GM21576 (cell line): ENCODE measurements at regions not wholly inside any gene's neighbourhood (a gene's known extent, or its start where the extent isn't known, plus 50 kb on each side); places are given as distances from the start of the nearest gene placed in this dataset.
"Not testable (repeated sequence)": the region's sequence is repeated elsewhere in the genome, so short reads cannot be mapped to it uniquely, and the experiment has no call there.

Experiments used
- ATAC-seq: cut with Tn5 transposase; IDR thresholded peaks from one replicate; pipeline ENCODE4 v1.9.1; 2021; ENCODE audit warnings: mild to moderate bottlenecking, moderate library complexity; ENCODE audit not compliant: unreplicated experiment

DNA sequence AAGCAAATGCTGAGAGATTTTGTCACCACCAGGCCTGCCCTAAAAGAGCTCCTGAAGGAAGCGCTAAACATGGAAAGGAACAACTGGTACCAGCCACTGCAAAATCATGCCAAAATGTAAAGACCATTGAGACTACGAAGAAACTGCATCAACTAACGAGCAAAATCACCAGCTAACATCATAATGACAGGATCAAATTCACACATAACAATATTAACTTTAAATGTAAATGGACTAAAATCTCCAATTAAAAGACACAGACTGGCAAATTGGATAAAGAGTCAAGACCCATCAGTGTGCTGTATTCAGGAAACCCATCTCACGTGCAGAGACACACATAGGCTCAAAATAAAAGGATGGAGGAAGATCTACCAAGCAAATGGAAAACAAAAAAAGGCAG, 702.7 kb upstream of the INTU start:
- ATAC-seq = not testable (repeated sequence)

DNA sequence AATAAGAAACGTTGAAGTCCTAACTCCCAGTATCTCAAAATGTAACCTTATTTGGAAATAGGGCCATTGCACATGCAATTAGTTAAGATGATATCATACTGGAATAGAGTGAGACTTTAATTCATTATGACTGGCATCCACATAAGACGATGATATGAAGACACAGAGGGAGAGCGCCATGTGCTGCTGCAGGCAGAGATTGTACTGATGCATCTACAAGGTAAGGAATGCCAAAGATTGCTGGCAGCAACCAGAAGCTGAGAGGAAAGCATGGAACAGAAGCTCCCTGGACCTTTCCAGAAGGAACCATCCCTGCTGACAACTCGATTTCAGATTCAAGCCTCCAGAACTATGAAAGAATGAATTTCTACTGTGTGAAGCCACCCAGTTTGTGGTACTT, 697.0 kb upstream of the INTU start:
- no peak for ATAC-seq

DNA sequence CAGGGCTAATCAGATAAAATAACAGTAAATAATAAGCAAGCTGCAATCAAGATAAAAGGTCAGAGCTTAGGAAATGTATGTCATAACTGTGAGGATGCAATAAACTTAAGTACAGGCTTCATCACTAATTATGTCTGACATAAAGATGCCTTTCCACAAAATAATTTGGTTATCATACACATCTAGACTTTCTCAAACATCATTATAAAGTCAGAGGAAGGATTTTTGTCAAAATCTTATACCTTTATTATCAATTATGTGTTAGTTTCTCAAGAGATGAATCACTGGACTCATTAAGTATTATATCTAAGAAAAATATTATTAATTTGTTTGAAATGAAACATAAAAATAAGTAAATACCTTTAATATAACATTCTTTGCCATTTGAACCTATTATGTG, 695.4 kb upstream of the INTU start:
- no peak for ATAC-seq

DNA sequence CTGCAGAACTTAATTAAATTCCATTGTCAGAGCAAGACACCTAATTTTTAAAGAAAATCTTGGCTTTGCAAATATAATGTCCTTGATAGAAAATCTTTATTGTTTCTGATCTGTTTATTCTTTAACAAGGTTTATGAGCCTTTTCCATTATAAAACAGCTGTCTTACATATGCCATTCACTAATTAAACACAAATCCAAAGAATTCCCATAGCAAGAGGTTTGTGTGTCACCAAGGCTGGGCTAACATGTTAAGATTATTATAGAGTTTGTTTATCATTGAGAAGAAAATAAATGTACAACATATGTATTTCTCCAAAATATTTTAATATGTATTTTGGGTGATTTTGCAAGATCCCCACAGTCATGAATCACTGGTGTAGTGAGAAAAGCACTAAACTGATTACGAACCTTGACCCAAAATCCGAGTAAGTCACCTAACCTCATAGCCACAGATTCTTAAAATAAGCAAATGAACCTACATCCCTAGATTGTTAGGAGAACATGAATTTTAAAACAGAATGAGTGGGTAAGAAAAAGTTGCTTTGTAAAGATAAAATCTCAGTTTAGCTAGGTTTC, 694.8 kb upstream of the INTU start:
- no peak for ATAC-seq

DNA sequence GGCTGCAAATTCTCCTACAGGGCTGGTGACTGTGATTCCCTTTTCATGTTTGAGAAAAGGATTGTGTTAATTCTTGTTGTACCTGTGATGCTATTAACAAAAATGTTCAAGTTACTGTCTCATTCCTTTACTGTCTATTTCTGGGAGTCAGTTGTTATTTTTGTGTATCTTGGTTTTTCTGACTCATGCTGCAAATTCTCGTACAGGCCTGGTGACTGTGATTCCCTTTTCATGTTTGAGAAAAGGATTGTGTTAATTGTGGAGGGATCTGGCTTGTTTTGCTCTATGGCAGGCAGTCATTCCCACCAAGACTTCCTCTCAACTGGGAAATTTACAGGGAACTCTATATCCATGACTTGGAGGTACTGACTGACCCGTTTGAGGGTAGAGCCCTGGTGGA, 693.4 kb upstream of the INTU start:
- ATAC-seq = no peak

DNA sequence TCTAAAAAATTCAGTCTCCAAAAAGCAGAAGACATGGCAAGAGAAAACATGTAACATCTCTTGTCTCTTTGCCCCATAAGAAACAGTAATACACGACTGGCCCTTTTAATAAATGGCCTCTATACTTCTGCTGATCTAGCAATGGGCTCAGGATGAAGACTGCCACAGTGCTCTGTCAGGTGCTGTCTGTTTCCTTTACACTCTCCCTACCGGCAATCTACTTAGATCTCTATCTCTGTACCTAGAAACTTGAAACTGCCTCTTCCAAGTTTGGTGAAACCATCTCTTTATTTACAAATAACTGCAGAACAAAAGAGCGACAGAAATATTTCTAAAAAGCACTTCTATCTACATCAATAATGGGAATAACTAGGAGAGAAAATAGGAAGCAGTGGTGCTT, 685.2 kb upstream of the INTU start:
- no peak for ATAC-seq

DNA sequence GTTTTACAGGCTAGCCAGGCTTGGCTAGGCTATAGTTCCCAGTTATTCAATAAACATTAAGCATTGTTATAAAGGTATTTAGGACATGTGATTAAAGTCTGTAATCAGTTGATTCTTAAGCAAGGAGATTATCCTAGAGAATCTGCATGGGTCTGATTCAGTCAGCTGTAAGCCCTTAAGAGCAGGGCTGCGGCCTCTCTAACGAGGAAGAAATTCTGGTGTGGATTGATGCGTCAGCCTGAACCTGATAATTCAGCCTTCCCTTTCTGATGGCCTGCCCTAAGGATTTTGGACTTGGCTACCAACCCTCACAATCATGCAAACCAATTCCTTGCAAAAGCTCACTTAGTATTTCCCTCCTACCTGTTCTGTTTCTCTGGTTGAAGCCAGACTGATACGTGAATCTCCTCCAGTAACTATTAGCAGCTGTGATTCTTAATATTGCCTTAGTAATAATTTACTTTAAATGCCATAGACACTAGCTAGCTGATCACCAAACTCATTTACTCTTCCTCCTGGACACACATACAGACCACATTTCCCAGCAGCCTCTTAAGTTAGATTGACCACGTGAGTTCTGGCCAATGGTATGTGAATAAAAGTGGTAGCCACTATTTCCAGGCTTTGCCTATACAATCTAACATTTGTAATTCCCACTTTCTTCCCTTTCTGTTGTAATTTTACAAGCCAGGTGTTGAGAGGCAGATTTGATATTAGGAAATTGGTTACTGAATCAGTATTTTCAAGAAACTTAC, 678.0 kb upstream of the INTU start:
- no peak for ATAC-seq

DNA sequence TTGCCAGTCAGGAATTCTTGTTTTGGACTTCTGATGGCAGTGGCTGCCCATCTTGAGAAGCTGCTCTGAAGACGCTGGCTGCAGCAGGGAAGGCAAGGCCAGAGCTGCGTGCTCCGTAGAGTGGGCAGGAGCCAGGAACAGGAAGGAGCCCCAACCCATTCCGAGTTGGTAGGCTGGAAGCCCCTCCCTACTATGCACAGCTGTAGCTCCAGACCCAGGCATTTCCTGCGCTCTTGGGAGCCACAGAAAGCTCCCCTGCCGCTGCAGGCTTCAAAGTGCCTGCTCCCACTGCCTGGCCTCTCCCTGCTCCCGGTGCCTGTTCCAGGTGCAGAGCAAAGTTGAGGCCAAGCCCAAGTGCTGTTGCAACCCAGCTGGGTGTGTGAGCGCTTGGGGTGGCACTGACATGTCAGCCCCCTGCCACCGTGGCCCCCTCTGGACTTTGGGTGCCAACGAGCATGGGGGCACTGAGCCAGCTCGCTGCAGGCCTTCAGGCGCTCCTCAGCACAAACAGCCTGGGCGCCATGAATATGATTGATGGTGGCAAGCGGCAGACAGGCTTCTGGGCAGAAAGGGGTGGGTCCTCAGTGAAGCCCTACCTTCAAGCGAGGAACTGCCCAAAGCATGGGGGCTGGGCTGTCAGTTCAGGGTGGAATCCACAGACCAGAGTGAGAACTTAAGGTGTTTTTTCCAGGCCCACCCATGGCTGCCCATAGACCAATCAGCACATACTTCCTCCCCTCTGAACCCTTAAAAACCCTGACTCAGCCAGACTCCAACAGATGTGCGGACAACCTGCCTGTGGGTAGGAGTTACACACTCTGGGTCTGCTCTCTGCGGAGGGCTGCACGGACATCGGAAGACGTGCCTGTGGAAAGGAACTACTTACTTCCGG, 677.2 kb upstream of the INTU start:
- ATAC-seq = no peak

DNA sequence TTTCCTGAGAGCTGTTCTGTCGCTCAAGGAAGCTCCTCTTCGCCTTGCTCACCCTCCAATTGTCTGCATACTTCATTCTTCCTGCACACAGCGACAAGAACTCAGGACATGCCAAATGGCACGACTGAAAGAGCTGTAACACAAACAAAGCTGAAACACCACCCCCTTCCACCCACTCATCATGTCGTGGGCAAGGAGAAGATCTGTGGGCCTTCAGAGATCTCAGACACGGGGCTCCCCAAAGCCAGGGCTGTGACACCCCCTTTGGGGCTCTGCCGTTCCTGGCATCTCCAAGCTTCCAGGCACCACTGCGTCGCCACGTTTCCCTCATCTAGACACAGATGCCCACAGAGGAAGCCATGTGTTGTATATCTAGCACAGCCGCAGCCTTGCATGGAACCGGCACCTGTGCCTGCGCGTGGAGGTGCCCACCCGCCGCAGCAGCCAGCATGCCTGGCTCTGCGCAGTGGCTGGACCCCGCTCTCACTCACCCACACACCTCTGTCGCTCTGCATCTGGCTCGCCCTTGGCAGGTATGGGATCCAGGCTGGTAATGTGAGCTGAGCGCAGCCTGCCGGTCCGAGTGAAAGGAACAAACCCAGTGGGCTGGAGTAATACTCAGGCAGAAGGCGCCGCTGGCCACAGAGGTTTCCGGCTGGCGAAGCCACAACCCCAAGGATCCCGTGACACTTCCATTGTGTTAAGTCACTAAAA, 676.4 kb upstream of the INTU start:
- ATAC-seq = no peak

DNA sequence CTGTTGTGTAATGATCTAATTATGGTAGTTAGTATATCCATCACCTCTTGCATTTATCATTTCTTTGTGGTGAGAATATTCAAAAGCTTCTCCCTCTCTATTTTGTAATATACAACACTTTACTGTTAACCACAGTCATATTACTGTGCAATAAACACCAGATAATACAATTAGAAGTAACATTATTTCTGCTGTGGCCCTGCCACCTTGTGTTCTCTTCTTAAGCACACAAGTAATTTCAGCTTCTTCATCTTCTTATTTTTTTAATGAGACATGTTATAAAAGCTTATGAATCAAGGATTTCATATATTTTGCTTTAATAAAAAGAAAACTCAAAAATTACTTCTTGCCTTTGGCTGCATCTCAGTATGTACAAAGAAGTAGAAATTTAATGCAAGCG, 675.2 kb upstream of the INTU start:
- no peak for ATAC-seq

DNA sequence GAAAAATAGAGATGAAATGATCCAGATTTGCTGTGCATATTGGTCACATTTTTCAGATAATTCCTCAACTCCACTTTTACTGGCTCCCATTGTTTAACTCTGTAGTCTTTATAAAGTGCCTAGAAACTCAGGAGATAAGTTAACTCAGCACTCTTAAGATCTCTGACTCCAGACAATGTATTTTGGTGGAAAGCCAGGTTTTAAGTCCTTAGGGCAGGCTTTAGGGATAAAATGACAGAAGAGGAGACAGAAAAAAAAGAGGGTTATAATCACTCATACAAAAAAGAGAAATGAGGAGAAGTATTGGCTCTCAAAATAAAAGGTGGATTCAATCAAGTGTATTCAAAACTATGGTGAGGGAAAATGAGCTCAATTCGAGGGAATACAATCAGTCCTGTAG, 674.8 kb upstream of the INTU start:
- ATAC-seq = no peak

DNA sequence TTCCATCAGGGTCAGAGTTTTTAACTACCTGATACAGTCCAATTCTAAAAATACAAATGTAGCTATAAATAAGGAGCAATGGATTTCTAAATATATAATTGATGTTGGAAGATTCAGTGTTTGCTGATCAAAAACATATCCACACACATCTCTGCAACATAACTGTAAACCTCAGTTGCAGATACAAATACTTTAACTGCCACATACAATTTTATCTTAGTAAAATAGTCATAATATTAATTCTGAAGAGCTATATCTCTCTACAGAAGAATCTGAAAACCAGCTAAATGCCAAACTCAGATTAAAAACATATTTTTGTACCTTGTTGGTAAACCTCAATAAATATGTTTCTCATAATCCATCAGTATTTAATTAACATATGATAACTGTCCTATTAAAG, 674.3 kb upstream of the INTU start:
- no peak for ATAC-seq

DNA sequence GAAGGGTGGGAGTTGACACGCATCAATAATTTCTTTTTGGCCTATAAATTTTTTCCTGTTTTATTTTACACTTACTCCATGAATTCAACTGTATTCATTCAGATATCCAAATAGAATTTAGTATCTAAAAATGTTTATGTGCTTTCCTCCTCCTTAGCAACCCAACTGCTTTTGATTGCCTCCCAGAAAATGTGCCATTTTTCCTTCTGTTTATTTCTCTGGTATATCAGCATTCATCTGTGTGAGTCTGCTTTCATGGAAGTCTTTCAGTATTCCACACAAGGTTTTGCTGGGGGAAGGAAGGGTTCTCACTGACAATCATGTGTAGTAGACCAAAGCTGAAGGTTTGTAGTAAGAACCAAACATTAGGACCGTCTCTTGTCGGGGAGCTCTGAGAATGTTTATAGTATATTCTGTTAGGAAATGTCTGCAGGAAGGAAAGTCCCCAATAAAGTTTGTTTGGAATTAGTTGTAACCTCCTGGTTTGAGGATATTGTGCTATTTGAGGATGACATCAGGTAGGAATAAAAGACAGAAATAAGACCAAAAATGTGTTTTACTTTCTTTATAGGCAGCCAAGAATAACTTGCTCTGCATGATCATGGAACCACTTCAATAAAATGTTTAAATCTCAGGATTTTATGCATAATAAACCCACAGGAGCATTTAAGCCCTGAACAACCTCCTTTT, 673.6 kb upstream of the INTU start:
- ATAC-seq = no peak

DNA sequence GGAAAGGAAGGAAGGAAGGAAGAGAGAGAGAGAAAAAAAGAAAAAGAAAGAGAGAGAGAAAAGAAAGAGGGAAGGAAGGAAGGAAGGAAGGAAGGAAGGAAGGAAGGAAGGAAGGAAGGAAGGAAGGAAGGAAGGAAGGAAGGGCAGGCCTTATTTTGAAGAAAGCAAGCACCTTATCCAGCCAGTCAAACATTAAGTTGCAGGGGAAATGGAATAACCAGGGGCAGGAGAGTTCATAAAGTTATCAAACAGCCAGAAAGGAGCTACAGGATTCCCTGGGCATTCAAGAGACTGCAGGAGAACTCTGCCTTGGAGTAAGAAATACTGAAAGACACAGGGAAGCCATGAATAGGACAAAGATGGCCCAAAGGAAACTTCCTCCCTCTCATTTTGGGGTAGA, 672.0 kb upstream of the INTU start:
- no peak for ATAC-seq

DNA sequence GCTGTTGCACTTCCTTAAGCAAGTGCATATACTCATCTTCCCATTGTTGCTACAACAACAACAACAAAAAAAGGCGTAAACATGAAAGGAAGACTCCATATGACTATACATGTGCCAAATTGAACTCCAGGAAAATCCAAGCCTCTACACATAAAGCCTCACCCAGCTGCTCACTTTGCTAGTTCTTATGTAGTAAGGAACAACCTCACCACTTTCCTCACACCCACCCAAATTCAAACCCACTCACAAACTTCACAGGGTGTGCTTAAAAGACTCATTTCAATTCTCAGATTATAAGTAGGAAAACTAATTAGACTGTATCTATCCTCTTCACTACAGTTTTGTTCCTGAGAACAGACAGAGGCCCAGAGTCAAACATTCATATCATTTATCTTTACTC, 671.1 kb upstream of the INTU start:
- no peak for ATAC-seq

DNA sequence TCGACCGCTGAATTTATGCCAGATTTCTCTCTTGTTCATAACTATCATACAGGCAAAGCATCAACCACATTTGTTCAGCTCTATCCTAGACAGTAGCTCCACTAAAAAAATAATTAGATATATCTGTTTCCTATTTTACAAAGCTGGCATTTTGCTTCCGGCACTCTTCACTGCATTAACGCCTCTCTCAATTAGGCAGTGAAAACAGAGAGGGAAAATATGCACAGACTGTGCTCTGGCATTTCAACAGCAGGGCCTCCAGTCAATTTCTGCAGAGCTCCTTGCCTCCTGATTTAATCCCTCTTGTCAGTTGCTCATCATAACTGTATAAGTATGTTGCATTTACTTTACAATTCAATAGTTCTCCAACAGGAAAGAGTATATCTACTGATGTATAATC, 666.9 kb upstream of the INTU start:
- ATAC-seq = no peak

DNA sequence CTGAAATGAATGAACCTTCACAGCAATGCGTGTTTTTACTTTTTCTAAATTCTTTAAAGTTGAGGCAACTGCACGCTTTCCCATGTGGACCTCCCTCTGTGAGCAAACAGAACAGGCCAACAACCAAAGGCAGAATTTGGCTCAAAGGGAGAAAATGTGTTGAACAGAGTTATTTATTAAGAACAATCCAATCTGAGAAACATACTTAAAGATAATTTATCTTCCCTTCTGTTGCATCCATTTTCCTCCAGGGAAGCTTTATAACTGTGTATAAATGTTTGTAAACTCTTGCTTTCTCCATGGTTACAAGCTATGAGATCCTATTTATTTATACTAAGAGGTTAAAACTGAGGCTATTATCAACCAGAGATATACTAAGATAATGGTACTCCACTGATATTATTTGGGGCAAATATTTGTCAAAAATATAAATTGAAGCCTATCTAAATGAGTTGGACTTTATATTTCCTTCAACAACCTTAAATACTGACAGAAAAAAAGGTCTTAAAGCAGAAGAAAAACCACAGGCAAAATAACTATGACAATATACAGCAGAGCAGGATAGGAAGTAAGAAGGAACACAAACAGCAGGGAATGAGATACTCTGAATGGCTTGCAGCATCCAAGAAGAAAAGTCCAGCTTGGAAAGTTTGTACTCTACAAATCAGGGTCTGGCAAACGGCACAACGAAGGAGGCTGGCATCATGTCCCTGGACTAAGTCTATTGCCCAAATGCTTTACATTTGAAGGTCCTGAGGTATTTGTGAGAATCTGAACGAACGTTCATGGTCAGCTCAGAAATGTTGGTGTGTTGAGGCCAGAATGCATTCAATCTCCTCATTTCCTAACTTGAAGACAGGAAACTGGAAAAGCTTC, 663.2 kb upstream of the INTU start:
- no peak for ATAC-seq

DNA sequence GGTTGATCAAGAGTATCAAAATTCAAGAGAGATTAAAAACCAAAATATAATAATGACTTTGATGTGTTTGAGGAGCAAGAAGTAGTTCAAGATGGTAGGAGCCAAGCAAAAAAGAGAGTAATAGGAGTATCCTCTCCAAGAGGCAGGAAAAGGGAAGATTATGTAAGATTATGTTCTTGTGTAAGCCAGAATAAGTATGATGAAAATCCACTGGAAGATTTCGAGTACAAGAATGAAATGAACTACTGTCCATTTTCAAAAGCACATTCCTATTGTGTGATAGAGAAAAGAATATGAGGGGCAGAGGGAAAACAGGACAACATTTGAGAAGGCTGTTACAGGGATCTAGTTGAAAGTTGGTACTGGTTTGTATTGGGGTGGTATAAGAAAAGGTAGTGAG, 659.6 kb upstream of the INTU start:
- no peak for ATAC-seq

DNA sequence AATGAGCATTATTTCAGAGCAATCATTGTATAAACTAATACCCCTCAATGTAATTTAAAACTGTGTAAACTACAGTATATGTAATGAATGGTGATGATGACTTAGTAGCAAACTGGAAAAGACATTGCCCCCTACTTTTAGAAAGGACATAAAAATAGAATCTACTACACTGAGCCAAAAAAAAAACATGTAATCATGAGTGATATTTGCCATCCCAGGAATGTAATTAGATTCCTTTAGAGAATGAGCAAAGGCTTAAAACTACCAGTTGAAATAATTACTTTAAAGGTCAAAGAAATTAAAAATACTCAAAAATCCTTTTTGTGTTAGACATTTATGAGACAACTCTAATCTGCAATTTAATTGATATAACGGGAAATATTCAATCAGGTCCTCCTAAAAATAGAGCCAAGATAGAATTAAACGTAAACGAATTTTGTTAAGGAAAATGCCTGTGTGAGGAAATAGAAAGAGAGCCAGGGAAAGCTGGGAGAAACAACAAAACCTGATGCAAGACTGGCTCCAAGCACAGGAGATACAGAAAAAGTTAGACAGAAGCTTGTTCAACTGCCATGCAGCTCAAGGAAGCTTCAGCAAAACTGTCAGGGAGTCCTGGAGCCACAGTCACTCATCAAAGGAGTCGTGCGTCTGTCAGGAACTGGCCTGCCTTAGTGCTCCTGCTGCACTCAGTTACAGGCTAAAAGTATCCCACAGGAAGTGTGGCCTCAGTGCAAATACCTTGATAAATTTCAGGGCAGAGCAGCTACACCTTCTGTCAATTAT, 655.7 kb upstream of the INTU start:
- no peak for ATAC-seq
